ENCODE measurements at regions not wholly inside any gene's neighbourhood (a gene's known extent, or its start where the extent isn't known, plus 50 kb on each side); places are given as distances from the start of the nearest gene placed in this dataset.
A peak's percentile ranks its signal among the peaks of the same experiment; 100 is the strongest.

- ChIA-PET POLR2A (no interaction called here), CTCF (no interaction called here), SMC1A (ENCODE audit: uncharacterized antibody, unreplicated experiment) (no interaction called here), RAD21 (ENCODE audit: unreplicated experiment) (no interaction called here)
- Histone ChIP-seq H3K27me3 (replicated peaks in 1 of 2; ENCODE audit: control insufficient read depth in 2 of 2, insufficient read depth in 2 of 2, low read length in 1 of 2) (no peaks in the 10 kb centered on the region), H3K36me3 (ENCODE audit: control insufficient read depth in 2 of 2, insufficient read depth in 2 of 2, low read length in 1 of 2) (no peaks in the 10 kb centered on the region), H2AFZ (ENCODE audit: control insufficient read depth, low read depth, low read length) (no peak overlapping the region), H3K9me3 (replicated peaks; ENCODE audit: control insufficient read depth, insufficient read depth, low read length) (no peaks in the 10 kb centered on the region), H3K4me2 (ENCODE audit: control insufficient read depth, insufficient read depth) (no peak overlapping the region), H4K20me1 (ENCODE audit: control insufficient read depth, insufficient read depth) (no peaks in the 10 kb centered on the region), H3K4me3 (no peak overlapping the region), H3K27ac (ENCODE audit: control insufficient read depth, insufficient read depth) (no peak overlapping the region), H3K4me1 (ENCODE audit: control insufficient read depth, insufficient read depth, low read length) (no peaks in the 10 kb centered on the region; the same call in 1 of the 2 replicates), H3K79me2 (ENCODE audit: control insufficient read depth, insufficient read depth, low read length) (no peaks in the 10 kb centered on the region), H3K9ac (ENCODE audit: control insufficient read depth, insufficient read depth, low read length) (no peak overlapping the region)
- ATAC-seq (peak; percentile 60), DNase-seq (ENCODE audit: low read depth, low spot score) (no peak), FAIRE-seq (no peak)
- 58% methylated on average over 8 of the region's 8 CpGs for WGBS (ENCODE audit: insufficient coverage, insufficient replicate concordance, low lambda C conversion rate, missing lambda C conversion rate)
- intact Hi-C loops (cut with micrococcal nuclease; ENCODE audit: unreplicated experiment) = no loop called here
- no TSS peak for BruUV-seq (replicated peaks)
- TF ChIP-seq IKZF2 (IDR thresholded peaks at IDR 0.05) (no peak), ZNF24 (IDR thresholded peaks at IDR 0.05) (no peak), SPI1 (IDR thresholded peaks at IDR 0.05; ENCODE audit: borderline replicate concordance, insufficient read depth, low read depth, low read length) (peak; percentile 85; the same call in 1 of the 2 replicates), RELA (IDR thresholded peaks at IDR 0.05; ENCODE audit: borderline replicate concordance, partially characterized antibody) (no peak)
- in situ Hi-C loops (cut with MboI) = no loop called here
Observed at GRCh38 chr1:147052143-147052542, 114.0 kb downstream of the NBPF12 start.

GRCh38 chr1:147051136-147051535 is 113.0 kb downstream of the NBPF12 start:
- Histone ChIP-seq H3K9ac (ENCODE audit: control insufficient read depth, insufficient read depth, low read length) (no peak overlapping the region), H3K27ac (ENCODE audit: control insufficient read depth, insufficient read depth) (no peak overlapping the region), H3K9me3 (replicated peaks; ENCODE audit: control insufficient read depth, insufficient read depth, low read length) (no peaks in the 10 kb centered on the region), H3K79me2 (ENCODE audit: control insufficient read depth, insufficient read depth, low read length) (no peaks in the 10 kb centered on the region), H3K27me3 (replicated peaks in 1 of 2; ENCODE audit: control insufficient read depth in 2 of 2, insufficient read depth in 2 of 2, low read length in 1 of 2) (no peaks in the 10 kb centered on the region), H4K20me1 (ENCODE audit: control insufficient read depth, insufficient read depth) (no peaks in the 10 kb centered on the region), H3K4me3 (no peak overlapping the region), H3K36me3 (ENCODE audit: control insufficient read depth in 2 of 2, insufficient read depth in 2 of 2, low read length in 1 of 2) (no peaks in the 10 kb centered on the region), H2AFZ (ENCODE audit: control insufficient read depth, low read depth, low read length) (no peak overlapping the region), H3K4me2 (ENCODE audit: control insufficient read depth, insufficient read depth) (no peak overlapping the region), H3K4me1 (ENCODE audit: control insufficient read depth, insufficient read depth, low read length) (no peaks in the 10 kb centered on the region; the same call in 1 of the 2 replicates)
- RAD21 ChIA-PET (ENCODE audit: unreplicated experiment) = no interaction called here
- SMC1A ChIA-PET (ENCODE audit: uncharacterized antibody, unreplicated experiment) = no interaction called here
- in situ Hi-C loops (cut with MboI) (no loop called here), intact Hi-C loops (cut with micrococcal nuclease; ENCODE audit: unreplicated experiment) (no loop called here)
- no peak for FAIRE-seq
- DNase-seq (ENCODE audit: low read depth, low spot score) = no peak
- TF ChIP-seq ZNF622 (IDR thresholded peaks at IDR 0.05) (no peak), CHD1 (IDR thresholded peaks at IDR 0.05; ENCODE audit: low read depth, low read length) (no peak), SMAD1 (IDR thresholded peaks at IDR 0.05; ENCODE audit: low read depth, partially characterized antibody) (no peak), BMI1 (IDR thresholded peaks at IDR 0.05; ENCODE audit: borderline replicate concordance) (no peak)
- WGBS (ENCODE audit: insufficient coverage, insufficient replicate concordance, low lambda C conversion rate, missing lambda C conversion rate) = 50% methylated on average over 10 of the region's 10 CpGs
- POLR2A ChIA-PET = no interaction called here
- no peak for ATAC-seq
- CTCF ChIA-PET = no interaction called here
- BruUV-seq (replicated peaks) = no TSS peak

Measured in GM12878 (cell line).